ENCODE measurements at regions not wholly inside any gene's neighbourhood (a gene's known extent, or its start where the extent isn't known, plus 50 kb on each side); places are given as distances from the start of the nearest gene placed in this dataset.

DNA sequence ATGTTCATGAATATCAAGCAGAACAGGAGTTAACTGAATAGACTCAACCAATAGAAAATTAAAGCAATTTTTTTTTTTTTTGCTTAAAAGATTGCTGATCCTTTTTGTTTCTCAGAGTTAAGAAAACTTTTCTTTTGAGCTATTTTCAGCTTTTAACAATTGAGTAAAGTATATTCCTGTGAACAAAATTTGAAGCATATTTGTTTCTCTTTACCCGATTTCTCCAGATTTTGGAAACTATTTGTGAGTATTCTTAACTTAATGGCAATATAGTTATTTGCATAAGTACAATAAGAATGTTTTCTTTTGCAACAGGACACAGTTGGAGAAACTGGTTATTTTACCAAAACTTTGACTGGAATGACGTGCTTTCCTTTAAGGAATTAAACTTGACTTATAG lies 53.4 kb upstream of the C15orf39 start:
- ChIA-PET POLR2A (no interaction called here), CTCF (no interaction called here)
- DNase-seq (ENCODE audit: extremely low spot score): no peak
- no peak for TF ChIP-seq ARNT (IDR thresholded peaks at IDR 0.05)
- no peak for TF ChIP-seq LEF1 (IDR thresholded peaks at IDR 0.05; ENCODE audit: borderline replicate concordance)
- no peak for TF ChIP-seq NFRKB (IDR thresholded peaks at IDR 0.05)
- no peak for TF ChIP-seq CTBP1 (IDR thresholded peaks at IDR 0.05; ENCODE audit: borderline replicate concordance)
- TF ChIP-seq ZNF384 (IDR thresholded peaks at IDR 0.05): no peak
- no peak for TF ChIP-seq HDGF (IDR thresholded peaks at IDR 0.05; ENCODE audit: borderline replicate concordance)
- TF ChIP-seq FOXM1 (IDR thresholded peaks at IDR 0.05; ENCODE audit: borderline replicate concordance): no peak
- TF ChIP-seq FOXA1 (IDR thresholded peaks at IDR 0.05): no peak
- TF ChIP-seq, protein P1, sequence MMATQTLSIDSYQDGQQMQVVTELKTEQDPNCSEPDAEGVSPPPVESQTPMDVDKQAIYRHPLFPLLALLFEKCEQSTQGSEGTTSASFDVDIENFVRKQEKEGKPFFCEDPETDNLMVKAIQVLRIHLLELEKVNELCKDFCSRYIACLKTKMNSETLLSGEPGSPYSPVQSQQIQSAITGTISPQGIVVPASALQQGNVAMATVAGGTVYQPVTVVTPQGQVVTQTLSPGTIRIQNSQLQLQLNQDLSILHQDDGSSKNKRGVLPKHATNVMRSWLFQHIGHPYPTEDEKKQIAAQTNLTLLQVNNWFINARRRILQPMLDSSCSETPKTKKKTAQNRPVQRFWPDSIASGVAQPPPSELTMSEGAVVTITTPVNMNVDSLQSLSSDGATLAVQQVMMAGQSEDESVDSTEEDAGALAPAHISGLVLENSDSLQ (IDR thresholded peaks at IDR 0.05): no peak
- TF ChIP-seq SP1 (IDR thresholded peaks at IDR 0.05): no peak
- no peak for TF ChIP-seq L3MBTL2 (conservative IDR thresholded peaks at IDR 0.05)
- TF ChIP-seq ELF4 (IDR thresholded peaks at IDR 0.05): no peak
- TF ChIP-seq SUZ12 (IDR thresholded peaks at IDR 0.05): no peak
- no peak for TF ChIP-seq BHLHE40 (IDR thresholded peaks at IDR 0.05; ENCODE audit: borderline replicate concordance)
- TF ChIP-seq TARDBP (IDR thresholded peaks at IDR 0.05): no peak
- no peak for TF ChIP-seq FOXK2 (IDR thresholded peaks at IDR 0.05)

DNA sequence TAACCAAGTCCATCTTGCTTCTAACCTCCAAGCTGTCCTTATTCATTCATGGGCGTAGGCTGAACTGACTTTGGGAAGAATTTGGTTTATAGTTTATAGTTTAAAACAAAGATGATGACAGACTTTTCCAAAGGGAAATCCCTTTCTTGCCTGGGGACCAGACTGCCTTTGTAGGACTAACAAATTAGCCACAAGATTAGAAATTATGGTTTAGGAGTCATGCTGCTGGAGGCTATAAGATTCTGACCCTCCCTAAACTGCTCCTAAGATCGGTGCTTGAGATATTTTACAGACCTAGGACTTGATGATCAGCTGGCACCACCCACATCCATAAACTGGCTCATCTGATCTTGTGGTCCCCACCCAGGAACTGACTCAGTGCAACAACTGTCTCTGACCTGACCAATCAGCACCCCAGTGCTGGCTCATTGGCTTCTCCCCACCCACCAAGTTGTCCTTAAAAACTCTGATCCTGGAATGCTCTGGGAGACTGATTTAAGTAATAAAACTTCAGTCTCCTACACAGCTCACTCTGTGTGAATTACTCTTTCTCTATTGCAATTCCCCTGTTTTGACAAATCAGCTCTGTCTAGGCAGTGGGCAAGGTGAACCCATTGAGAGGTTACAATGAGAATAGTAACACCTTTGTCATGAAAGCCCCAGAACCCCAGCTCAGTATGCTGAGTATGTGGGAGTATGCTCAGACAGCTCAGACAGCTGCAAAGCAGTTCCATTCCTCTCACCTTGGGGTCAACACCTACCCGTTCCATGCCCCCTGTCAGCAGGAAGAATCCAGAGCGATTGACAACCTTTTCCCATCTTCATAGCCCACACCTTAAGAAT lies 51.6 kb upstream of the C15orf39 start:
- TF ChIP-seq ZNF384 (IDR thresholded peaks at IDR 0.05) (no peak), FOXK2 (IDR thresholded peaks at IDR 0.05) (no peak), CTBP1 (IDR thresholded peaks at IDR 0.05; ENCODE audit: borderline replicate concordance) (no peak)
- CTCF ChIA-PET: interaction anchor here (0.7 kb wide), 1 partner anchor 92 kb away, joined by 3 read pairs; no protein-coding TSS in a partner anchor
- POLR2A ChIA-PET: interaction anchor here (1.4 kb wide), 1 partner anchor 51 kb away, joined by 5 read pairs; the partner anchor contains the start of gene C15orf39
- DNase-seq (ENCODE audit: extremely low spot score): no peak

DNA sequence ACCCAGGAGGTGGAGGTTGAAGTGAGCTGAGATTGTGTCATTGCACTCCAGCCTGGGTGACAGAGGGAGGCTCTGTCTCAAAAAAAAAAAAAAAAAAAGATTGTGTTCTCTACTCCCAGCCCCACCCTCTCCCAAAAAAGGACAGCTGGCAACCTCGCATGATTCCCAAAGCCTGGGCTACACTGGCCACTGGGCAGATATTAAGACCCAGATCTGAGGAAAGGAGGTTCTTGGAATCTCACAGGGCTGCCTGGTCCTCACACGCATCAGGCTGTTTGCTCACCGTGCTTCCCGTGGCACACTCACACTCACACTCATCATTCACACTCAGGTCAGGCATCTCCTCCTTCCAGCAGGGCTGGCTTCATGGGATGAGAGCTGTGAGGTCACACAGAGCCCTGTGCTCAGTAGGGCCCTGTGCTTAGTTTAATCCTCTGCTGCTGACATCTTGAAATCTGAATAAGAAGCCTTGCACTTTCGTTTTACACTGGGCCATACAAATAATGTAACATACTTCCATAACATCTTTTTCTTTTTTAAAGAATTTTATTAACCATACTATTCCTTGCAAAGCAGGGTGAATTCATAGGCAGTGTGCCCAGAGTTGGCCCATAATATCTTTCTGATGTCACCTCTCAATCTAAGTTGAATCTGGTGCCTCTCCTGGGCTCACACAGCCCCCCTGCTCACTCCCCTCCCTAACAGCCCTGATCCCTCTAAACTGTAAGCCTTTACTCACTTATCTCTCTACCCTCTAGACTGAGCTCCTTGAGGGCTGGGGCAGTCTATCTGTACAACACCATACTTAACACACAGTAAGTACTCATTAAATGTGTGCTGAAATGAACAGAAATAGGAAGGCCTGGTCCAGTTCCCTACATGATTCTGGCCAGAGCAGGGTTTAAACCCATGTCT lies 50.2 kb upstream of the C15orf39 start:
- POLR2A ChIA-PET: interaction anchor here (1.1 to 1.4 kb wide), 2 partner anchors 43 to 50 kb away, joined by 3 to 5 read pairs; partner anchors contain the start of gene C15orf39
- TF ChIP-seq LEF1 (IDR thresholded peaks at IDR 0.05; ENCODE audit: borderline replicate concordance) (no peak), TARDBP (IDR thresholded peaks at IDR 0.05) (no peak), ELF4 (IDR thresholded peaks at IDR 0.05) (no peak), FOXA1 (IDR thresholded peaks at IDR 0.05) (no peak), BHLHE40 (IDR thresholded peaks at IDR 0.05; ENCODE audit: borderline replicate concordance) (no peak)
- no peak for DNase-seq (ENCODE audit: extremely low spot score)
- CTCF ChIA-PET: interaction anchor here (0.7 kb wide), 1 partner anchor 94 kb away, joined by 3 read pairs; no protein-coding TSS in a partner anchor

All from HEK293T (cell line).